Calu3 (cell line): ENCODE measurements at regions not wholly inside any gene's neighbourhood (a gene's known extent, or its start where the extent isn't known, plus 50 kb on each side); places are given as distances from the start of the nearest gene placed in this dataset.

Experiments used
- BruUV-seq: library from RNA; stranded (reverse); fragments of 400-500 nt; replicated peaks from 2 replicates; lab custom pipeline; 2021; lab: Mats Ljungman, UMichigan
- CTCF ChIA-PET: fragments of 300-600 bp; sonication (Branson Sonifier 250); formaldehyde crosslinking; loops from one replicate; lab custom pipeline; 2022; ENCODE audit warnings: antibody characterized with exemption; lab: Charles Lee
- DNase-seq: peaks from one replicate; pipeline ENCODE4 v3.0.0; 2022
- H3K27ac Mint-ChIP-seq: one replicate; pipeline ENCODE4 v1.8.0; 2022; ENCODE audit warnings: mixed read lengths; ENCODE audit not compliant: unreplicated experiment
- H3K27me3 Mint-ChIP-seq: one replicate; pipeline ENCODE4 v1.8.0; 2022; ENCODE audit warnings: mixed read lengths; ENCODE audit not compliant: unreplicated experiment
- H3K36me3 Mint-ChIP-seq: one replicate; pipeline ENCODE4 v1.8.0; 2022; ENCODE audit warnings: mild to moderate bottlenecking, moderate library complexity, mixed read lengths; ENCODE audit not compliant: insufficient read depth, unreplicated experiment
- H3K4me1 Mint-ChIP-seq: one replicate; pipeline ENCODE4 v1.8.0; 2022; ENCODE audit warnings: mild to moderate bottlenecking, low read depth, mixed read lengths; ENCODE audit not compliant: unreplicated experiment
- H3K4me3 Mint-ChIP-seq: one replicate; pipeline ENCODE4 v1.8.0; 2022; ENCODE audit warnings: mild to moderate bottlenecking, low read depth, moderate library complexity, mixed read lengths; ENCODE audit not compliant: unreplicated experiment
- H3K9me3 Mint-ChIP-seq: one replicate; pipeline ENCODE4 v1.8.0; 2022; ENCODE audit warnings: low read depth, mixed read lengths; ENCODE audit not compliant: unreplicated experiment
- CTCF ChIP-seq: fragments of 200-600 bp; IDR thresholded peaks from one replicate; pipeline ENCODE4 v1.8.0; 2022; ENCODE audit warnings: antibody characterized with exemption; ENCODE audit not compliant: unreplicated experiment
- intact Hi-C: fragments of 100-400 bp; cut with micrococcal nuclease; formaldehyde crosslinking; loops from one replicate; pipeline ENCODE4 v1.10.0; 2022; ENCODE audit not compliant: unreplicated experiment

- no TSS peak for BruUV-seq
- H3K36me3 Mint-ChIP-seq = no peaks in the 10 kb centered on the region
- no peaks in the 10 kb centered on the region for H3K27me3 Mint-ChIP-seq
- CTCF ChIA-PET = interaction anchor here (0.6 kb wide), 1 partner anchor 157 kb away, joined by 3 read pairs; no protein-coding TSS in a partner anchor
- no peak for DNase-seq
- TF ChIP-seq CTCF = no peak
- no peaks in the 10 kb centered on the region for H3K4me1 Mint-ChIP-seq
- no peaks in the 10 kb centered on the region for H3K9me3 Mint-ChIP-seq
- H3K4me3 Mint-ChIP-seq = no peak overlapping the region
- H3K27ac Mint-ChIP-seq = no peak overlapping the region
- intact Hi-C loops = no loop called here
Observed at GRCh38 chr13:84249463-84249862, 367.2 kb upstream of the SLITRK1 start.

GRCh38 chr13:84243340-84243739 is 361.1 kb upstream of the SLITRK1 start:
- no peaks in the 10 kb centered on the region for H3K9me3 Mint-ChIP-seq
- no peaks in the 10 kb centered on the region for H3K4me1 Mint-ChIP-seq
- intact Hi-C loops = no loop called here
- CTCF ChIA-PET = no interaction called here
- no peak overlapping the region for H3K4me3 Mint-ChIP-seq
- no TSS peak for BruUV-seq
- no peak for TF ChIP-seq CTCF
- DNase-seq = no peak
- no peak overlapping the region for H3K27ac Mint-ChIP-seq
- no peaks in the 10 kb centered on the region for H3K27me3 Mint-ChIP-seq
- no peaks in the 10 kb centered on the region for H3K36me3 Mint-ChIP-seq

- no peak overlapping the region for H3K4me3 Mint-ChIP-seq
- no TSS peak for BruUV-seq
- DNase-seq = no peak
- no peaks in the 10 kb centered on the region for H3K36me3 Mint-ChIP-seq
- intact Hi-C loops = no loop called here
- H3K9me3 Mint-ChIP-seq = no peaks in the 10 kb centered on the region
- CTCF ChIA-PET = no interaction called here
- H3K27me3 Mint-ChIP-seq = no peaks in the 10 kb centered on the region
- H3K27ac Mint-ChIP-seq = no peak overlapping the region
- no peaks in the 10 kb centered on the region for H3K4me1 Mint-ChIP-seq
- TF ChIP-seq CTCF = no peak
Observed at GRCh38 chr13:84239032-84239431, 356.8 kb upstream of the SLITRK1 start.

GRCh38 chr13:84238381-84238780 is 356.1 kb upstream of the SLITRK1 start:
- CTCF ChIA-PET = no interaction called here
- no TSS peak for BruUV-seq
- no peak for TF ChIP-seq CTCF
- no peak overlapping the region for H3K27ac Mint-ChIP-seq
- no peaks in the 10 kb centered on the region for H3K36me3 Mint-ChIP-seq
- H3K4me3 Mint-ChIP-seq = no peak overlapping the region
- intact Hi-C loops = no loop called here
- no peaks in the 10 kb centered on the region for H3K27me3 Mint-ChIP-seq
- H3K4me1 Mint-ChIP-seq = no peaks in the 10 kb centered on the region
- H3K9me3 Mint-ChIP-seq = no peaks in the 10 kb centered on the region
- DNase-seq = no peak
